Uterus (tissue), 2 donors: ENCODE measurements at regions not wholly inside any gene's neighbourhood (a gene's known extent, or its start where the extent isn't known, plus 50 kb on each side); places are given as distances from the start of the nearest gene placed in this dataset.

Source experiments
- POLR2A ChIP-seq, 2 donors: fragments of 450-650 bp; IDR thresholded peaks; one replicate each; pipeline ENCODE4 v1.6.1; 2016; ENCODE audit warnings: antibody characterized with exemption in 2 of 2, mild to moderate bottlenecking in 1 of 2, moderate library complexity in 1 of 2
- TF ChIP-seq, protein P1 (sequence below), 4 experiments: fragments of 200-600 bp in 2 of 4; fragments of 450-650 bp in 2 of 4; sonication (generic) in 2 of 4; IDR thresholded peaks; one replicate each; pipeline ENCODE4 v1.5.1; 2016 to 2019; ENCODE audit warnings: antibody characterized with exemption in 4 of 4, mild to moderate bottlenecking in 2 of 4, moderate library complexity in 1 of 4

DNA sequence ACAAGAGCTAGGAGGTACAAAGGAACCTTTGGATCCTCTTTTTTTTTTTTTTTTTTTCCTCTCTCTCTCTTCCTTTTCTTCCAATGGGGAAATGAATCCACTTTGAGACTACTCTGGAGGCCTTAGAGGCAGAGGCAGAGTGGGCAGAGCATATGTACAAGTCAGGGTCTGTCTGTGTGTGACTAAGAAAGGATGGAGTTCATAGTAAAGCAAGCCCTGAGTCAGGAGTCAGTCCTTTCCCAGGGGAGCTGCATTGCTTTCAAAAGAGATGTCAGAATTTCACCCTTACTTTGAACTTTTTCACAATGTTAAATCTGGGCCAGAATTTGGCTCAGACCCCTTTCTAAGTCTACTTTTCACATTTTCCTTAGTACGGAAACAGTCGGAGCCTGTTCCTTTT lies 792.4 kb upstream of the C9orf72 start:
- TF ChIP-seq, protein P1, sequence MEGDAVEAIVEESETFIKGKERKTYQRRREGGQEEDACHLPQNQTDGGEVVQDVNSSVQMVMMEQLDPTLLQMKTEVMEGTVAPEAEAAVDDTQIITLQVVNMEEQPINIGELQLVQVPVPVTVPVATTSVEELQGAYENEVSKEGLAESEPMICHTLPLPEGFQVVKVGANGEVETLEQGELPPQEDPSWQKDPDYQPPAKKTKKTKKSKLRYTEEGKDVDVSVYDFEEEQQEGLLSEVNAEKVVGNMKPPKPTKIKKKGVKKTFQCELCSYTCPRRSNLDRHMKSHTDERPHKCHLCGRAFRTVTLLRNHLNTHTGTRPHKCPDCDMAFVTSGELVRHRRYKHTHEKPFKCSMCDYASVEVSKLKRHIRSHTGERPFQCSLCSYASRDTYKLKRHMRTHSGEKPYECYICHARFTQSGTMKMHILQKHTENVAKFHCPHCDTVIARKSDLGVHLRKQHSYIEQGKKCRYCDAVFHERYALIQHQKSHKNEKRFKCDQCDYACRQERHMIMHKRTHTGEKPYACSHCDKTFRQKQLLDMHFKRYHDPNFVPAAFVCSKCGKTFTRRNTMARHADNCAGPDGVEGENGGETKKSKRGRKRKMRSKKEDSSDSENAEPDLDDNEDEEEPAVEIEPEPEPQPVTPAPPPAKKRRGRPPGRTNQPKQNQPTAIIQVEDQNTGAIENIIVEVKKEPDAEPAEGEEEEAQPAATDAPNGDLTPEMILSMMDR (IDR thresholded peaks at IDR 0.05) = no peak
- no peak for TF ChIP-seq POLR2A (IDR thresholded peaks at IDR 0.05)
